Peyer's patch (tissue), 4 donors: ENCODE measurements at regions not wholly inside any gene's neighbourhood (a gene's known extent, or its start where the extent isn't known, plus 50 kb on each side); places are given as distances from the start of the nearest gene placed in this dataset.

ENCODE experiments used
- DNase-seq, 3 donors: peaks; one replicate each; pipeline ENCODE4 v3.0.0-alpha.2; 2017 to 2019
- H3K27ac ChIP-seq, 4 donors: fragments of 200-600 bp; sonication (generic); one replicate each; pipeline ENCODE4 v1.5.1; 2016 to 2019
- H3K27me3 ChIP-seq, 2 donors: fragments of 200-600 bp; sonication (generic); one replicate each; pipeline ENCODE4 v1.5.1; 2019
- H3K36me3 ChIP-seq, 3 donors: fragments of 200-600 bp; sonication (generic); one replicate each; pipeline ENCODE4 v1.5.1; 2016 to 2019
- H3K4me1 ChIP-seq, 4 donors: fragments of 200-600 bp; sonication (generic); one replicate each; pipeline ENCODE4 v1.5.1; 2016 to 2019
- H3K4me3 ChIP-seq, 4 donors: fragments of 200-600 bp; sonication (generic); 1 replicate in 3 of 4; 2 replicates in 1 of 4; pipeline ENCODE4 v1.5.1; 2016 to 2019; ENCODE audit warnings: mild to moderate bottlenecking in 1 of 4
- H3K9me3 ChIP-seq, 4 donors: fragments of 200-600 bp; sonication (generic); one replicate each; pipeline ENCODE4 v1.5.1; 2016 to 2019; ENCODE audit warnings: mild to moderate bottlenecking in 1 of 4
- CTCF ChIP-seq, 6 experiments: fragments of 450-650 bp in 4 of 6; fragments of 200-600 bp in 2 of 6; sonication (generic) in 1 of 6; IDR thresholded peaks; one replicate each; pipeline ENCODE4 v1.5.1; 2017 to 2019; ENCODE audit warnings: antibody characterized with exemption in 6 of 6, mild to moderate bottlenecking in 3 of 6, moderate library complexity in 1 of 6
- POLR2A ChIP-seq, 2 donors: fragments of 450-650 bp; IDR thresholded peaks; one replicate each; pipeline ENCODE4 v1.5.1; 2017; ENCODE audit warnings: antibody characterized with exemption in 2 of 2, mild to moderate bottlenecking in 2 of 2, moderate library complexity in 2 of 2

- Histone ChIP-seq H3K36me3 (no peaks in the 10 kb centered on the region), H3K27ac (no peak overlapping the region), H3K27me3 (no peaks in the 10 kb centered on the region), H3K4me1 (no peaks in the 10 kb centered on the region), H3K9me3 (no peaks in the 10 kb centered on the region), H3K4me3 (no peak overlapping the region)
- no peak for DNase-seq
- TF ChIP-seq CTCF (IDR thresholded peaks at IDR 0.05) = no peak
- no peak for TF ChIP-seq POLR2A (IDR thresholded peaks at IDR 0.05)
These were observed 60.6 kb upstream of the TMLHE start for GRCh38 chrX:155673338-155673737.

GRCh38 chrX:155666741-155667140 is 54.0 kb upstream of the TMLHE start:
- Histone ChIP-seq H3K27me3 (no peaks in the 10 kb centered on the region), H3K9me3 (no peaks in the 10 kb centered on the region), H3K27ac (no peak overlapping the region), H3K4me3 (no peak overlapping the region), H3K36me3 (no peaks in the 10 kb centered on the region), H3K4me1 (no peaks in the 10 kb centered on the region)
- TF ChIP-seq CTCF (IDR thresholded peaks at IDR 0.05) = no peak
- no peak for TF ChIP-seq POLR2A (IDR thresholded peaks at IDR 0.05)
- no peak for DNase-seq
